Calu3 (cell line): ENCODE measurements at regions not wholly inside any gene's neighbourhood (a gene's known extent, or its start where the extent isn't known, plus 50 kb on each side); places are given as distances from the start of the nearest gene placed in this dataset.
"Not testable (repeated sequence)": the region's sequence is repeated elsewhere in the genome, so short reads cannot be mapped to it uniquely, and the experiment has no call there.

Source experiments
- BruUV-seq: library from RNA; stranded (reverse); fragments of 400-500 nt; replicated peaks from 2 replicates; lab custom pipeline; 2021; lab: Mats Ljungman, UMichigan
- CTCF ChIA-PET: fragments of 300-600 bp; sonication (Branson Sonifier 250); formaldehyde crosslinking; loops from one replicate; lab custom pipeline; 2022; ENCODE audit warnings: antibody characterized with exemption; lab: Charles Lee
- DNase-seq: peaks from one replicate; pipeline ENCODE4 v3.0.0; 2022
- H3K27ac Mint-ChIP-seq: one replicate; pipeline ENCODE4 v1.8.0; 2022; ENCODE audit warnings: mixed read lengths; ENCODE audit not compliant: unreplicated experiment
- H3K27me3 Mint-ChIP-seq: one replicate; pipeline ENCODE4 v1.8.0; 2022; ENCODE audit warnings: mixed read lengths; ENCODE audit not compliant: unreplicated experiment
- H3K36me3 Mint-ChIP-seq: one replicate; pipeline ENCODE4 v1.8.0; 2022; ENCODE audit warnings: mild to moderate bottlenecking, moderate library complexity, mixed read lengths; ENCODE audit not compliant: insufficient read depth, unreplicated experiment
- H3K4me1 Mint-ChIP-seq: one replicate; pipeline ENCODE4 v1.8.0; 2022; ENCODE audit warnings: mild to moderate bottlenecking, low read depth, mixed read lengths; ENCODE audit not compliant: unreplicated experiment
- H3K4me3 Mint-ChIP-seq: one replicate; pipeline ENCODE4 v1.8.0; 2022; ENCODE audit warnings: mild to moderate bottlenecking, low read depth, moderate library complexity, mixed read lengths; ENCODE audit not compliant: unreplicated experiment
- H3K9me3 Mint-ChIP-seq: one replicate; pipeline ENCODE4 v1.8.0; 2022; ENCODE audit warnings: low read depth, mixed read lengths; ENCODE audit not compliant: unreplicated experiment
- intact Hi-C: fragments of 100-400 bp; cut with micrococcal nuclease; formaldehyde crosslinking; loops from one replicate; pipeline ENCODE4 v1.10.0; 2022; ENCODE audit not compliant: unreplicated experiment
- TF ChIP-seq, protein P1 (sequence below): fragments of 200-600 bp; IDR thresholded peaks from one replicate; pipeline ENCODE4 v1.8.0; 2022; ENCODE audit warnings: antibody characterized with exemption; ENCODE audit not compliant: unreplicated experiment

GRCh38 chr12:131466306-131466705 is 244.6 kb upstream of the SFSWAP start:
- Mint-ChIP-seq H3K27me3 (peaks cover 72% of the 10 kb centered on the region), H3K9me3 (no peaks in the 10 kb centered on the region), H3K4me1 (no peaks in the 10 kb centered on the region), H3K4me3 (no peak overlapping the region), H3K27ac (no peak overlapping the region), H3K36me3 (no peaks in the 10 kb centered on the region)
- CTCF ChIA-PET, result no interaction called here
- DNase-seq, result no peak
- no TSS peak for BruUV-seq
- intact Hi-C loops, result no loop called here
- TF ChIP-seq, protein P1, sequence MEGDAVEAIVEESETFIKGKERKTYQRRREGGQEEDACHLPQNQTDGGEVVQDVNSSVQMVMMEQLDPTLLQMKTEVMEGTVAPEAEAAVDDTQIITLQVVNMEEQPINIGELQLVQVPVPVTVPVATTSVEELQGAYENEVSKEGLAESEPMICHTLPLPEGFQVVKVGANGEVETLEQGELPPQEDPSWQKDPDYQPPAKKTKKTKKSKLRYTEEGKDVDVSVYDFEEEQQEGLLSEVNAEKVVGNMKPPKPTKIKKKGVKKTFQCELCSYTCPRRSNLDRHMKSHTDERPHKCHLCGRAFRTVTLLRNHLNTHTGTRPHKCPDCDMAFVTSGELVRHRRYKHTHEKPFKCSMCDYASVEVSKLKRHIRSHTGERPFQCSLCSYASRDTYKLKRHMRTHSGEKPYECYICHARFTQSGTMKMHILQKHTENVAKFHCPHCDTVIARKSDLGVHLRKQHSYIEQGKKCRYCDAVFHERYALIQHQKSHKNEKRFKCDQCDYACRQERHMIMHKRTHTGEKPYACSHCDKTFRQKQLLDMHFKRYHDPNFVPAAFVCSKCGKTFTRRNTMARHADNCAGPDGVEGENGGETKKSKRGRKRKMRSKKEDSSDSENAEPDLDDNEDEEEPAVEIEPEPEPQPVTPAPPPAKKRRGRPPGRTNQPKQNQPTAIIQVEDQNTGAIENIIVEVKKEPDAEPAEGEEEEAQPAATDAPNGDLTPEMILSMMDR, result no peak

DNA sequence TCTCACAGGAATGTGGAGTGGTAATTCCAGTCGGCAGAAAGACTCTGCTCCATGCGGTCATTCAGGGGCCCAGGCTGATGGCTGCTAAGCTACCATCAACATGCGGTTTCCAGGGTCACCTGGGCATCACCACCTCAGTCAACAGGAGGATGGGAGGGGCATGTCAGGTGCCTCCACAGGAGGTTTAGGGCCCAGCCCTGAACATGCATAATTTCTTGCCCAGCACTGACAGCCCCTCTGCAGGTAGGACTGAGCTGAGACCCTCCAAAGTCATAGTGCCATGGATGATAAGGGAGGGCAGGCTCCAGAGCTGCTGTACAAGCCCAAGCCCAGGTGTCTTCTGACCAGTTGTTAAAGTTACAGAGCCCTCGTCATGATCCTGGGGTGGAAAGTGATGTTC is 244.0 kb upstream of the SFSWAP start:
- CTCF ChIA-PET, result no interaction called here
- H3K9me3 Mint-ChIP-seq, result no peaks in the 10 kb centered on the region
- intact Hi-C loops, result no loop called here
- H3K36me3 Mint-ChIP-seq, result no peaks in the 10 kb centered on the region
- H3K4me1 Mint-ChIP-seq, result no peaks in the 10 kb centered on the region
- H3K27ac Mint-ChIP-seq, result no peak overlapping the region
- no TSS peak for BruUV-seq
- H3K27me3 Mint-ChIP-seq, result peaks cover 75% of the 10 kb centered on the region
- no peak for DNase-seq
- H3K4me3 Mint-ChIP-seq, result no peak overlapping the region
- TF ChIP-seq, protein P1, result no peak

- Mint-ChIP-seq H3K4me1 (no peaks in the 10 kb centered on the region), H3K4me3 (no peak overlapping the region), H3K9me3 (no peaks in the 10 kb centered on the region), H3K27ac (no peak overlapping the region), H3K36me3 (no peaks in the 10 kb centered on the region), H3K27me3 (peaks cover 75% of the 10 kb centered on the region)
- TF ChIP-seq, protein P1, result no peak
- CTCF ChIA-PET, result no interaction called here
- intact Hi-C loops, result no loop called here
- BruUV-seq, result no TSS peak
- DNase-seq, result no peak
These were observed 242.7 kb upstream of the SFSWAP start for GRCh38 chr12:131468206-131468605.

- H3K4me1 Mint-ChIP-seq, H3K9me3 Mint-ChIP-seq, H3K27ac Mint-ChIP-seq, H3K36me3 Mint-ChIP-seq, H3K4me3 Mint-ChIP-seq, DNase-seq, CTCF ChIA-PET, BruUV-seq, intact Hi-C loops: not testable (repeated sequence)
- peaks cover 68% of the 10 kb centered on the region for H3K27me3 Mint-ChIP-seq
These were observed 240.9 kb upstream of the SFSWAP start for GRCh38 chr12:131469945-131470344.

- no peaks in the 10 kb centered on the region for H3K4me1 Mint-ChIP-seq
- intact Hi-C loops, result no loop called here
- TF ChIP-seq, protein P1, result no peak
- H3K27me3 Mint-ChIP-seq, result peaks cover 57% of the 10 kb centered on the region
- CTCF ChIA-PET, result no interaction called here
- no TSS peak for BruUV-seq
- no peak overlapping the region for H3K27ac Mint-ChIP-seq
- no peaks in the 10 kb centered on the region for H3K36me3 Mint-ChIP-seq
- DNase-seq, result no peak
- H3K9me3 Mint-ChIP-seq, result no peaks in the 10 kb centered on the region
- H3K4me3 Mint-ChIP-seq, result no peak overlapping the region
These were observed 239.5 kb upstream of the SFSWAP start for GRCh38 chr12:131471271-131471905.
